GM19397 (cell line): ENCODE measurements at regions not wholly inside any gene's neighbourhood (a gene's known extent, or its start where the extent isn't known, plus 50 kb on each side); places are given as distances from the start of the nearest gene placed in this dataset.

Experiments used
- ATAC-seq: cut with Tn5 transposase; IDR thresholded peaks from one replicate; pipeline ENCODE4 v1.9.1; 2021; ENCODE audit warnings: mild to moderate bottlenecking, moderate library complexity; ENCODE audit not compliant: unreplicated experiment

DNA sequence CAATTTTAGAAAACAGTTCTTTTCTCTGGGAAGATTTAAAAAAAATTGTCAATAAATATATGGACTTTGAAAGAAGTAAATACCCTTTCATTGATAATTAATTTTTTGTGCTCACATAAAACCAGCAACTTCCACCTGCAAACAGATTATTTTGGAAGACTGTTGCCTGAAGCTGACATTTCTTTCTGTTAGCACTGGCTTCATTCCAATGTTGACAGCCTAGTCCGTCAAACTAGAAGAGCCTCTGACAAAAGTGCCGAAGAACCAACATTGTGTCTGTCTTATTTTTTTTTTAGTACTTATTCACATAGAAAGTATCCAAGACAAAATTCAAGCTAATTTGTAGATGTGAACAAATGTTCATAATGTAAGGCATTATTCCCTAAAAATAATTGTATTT lies 108.6 kb upstream of the TMEM161B start:
- no peak for ATAC-seq

DNA sequence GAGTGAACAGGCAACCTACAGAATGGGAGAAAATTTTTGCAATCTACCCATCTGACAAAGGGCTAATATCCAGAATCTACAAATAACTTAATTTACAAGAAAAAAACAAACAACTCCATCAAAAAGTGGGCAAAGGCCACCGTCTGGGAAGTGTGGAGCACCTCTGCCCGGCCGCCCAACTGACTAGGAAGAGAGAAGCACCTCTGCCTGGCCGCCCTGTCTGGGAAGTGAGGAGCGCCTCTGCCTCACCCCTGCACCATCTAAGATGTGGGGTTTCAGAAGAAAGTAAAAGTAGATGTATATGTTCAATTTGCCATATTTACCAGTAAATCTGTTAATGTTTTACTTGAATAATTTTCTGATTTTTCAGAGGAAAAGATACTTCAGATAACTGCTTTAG lies 108.1 kb upstream of the TMEM161B start:
- ATAC-seq, result no peak

DNA sequence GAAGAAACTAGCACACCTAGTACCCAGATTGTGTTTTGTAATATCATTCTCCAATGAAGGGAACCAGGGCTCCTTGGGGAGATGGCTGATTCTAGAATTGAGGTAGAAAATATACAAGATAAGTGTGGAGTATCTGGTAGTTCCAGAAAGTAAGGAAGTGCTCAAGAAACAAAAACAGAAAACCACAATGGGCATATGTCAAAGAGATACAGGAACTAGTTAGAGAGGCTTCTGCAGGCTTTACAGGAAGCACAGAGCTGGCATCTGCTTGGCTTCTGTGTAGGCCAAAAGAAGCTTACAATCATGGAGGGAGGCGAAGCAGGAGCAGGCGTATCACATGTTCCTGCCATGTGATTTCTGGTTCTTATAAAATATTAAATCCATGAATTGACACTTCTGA lies 105.7 kb upstream of the TMEM161B start:
- no peak for ATAC-seq

DNA sequence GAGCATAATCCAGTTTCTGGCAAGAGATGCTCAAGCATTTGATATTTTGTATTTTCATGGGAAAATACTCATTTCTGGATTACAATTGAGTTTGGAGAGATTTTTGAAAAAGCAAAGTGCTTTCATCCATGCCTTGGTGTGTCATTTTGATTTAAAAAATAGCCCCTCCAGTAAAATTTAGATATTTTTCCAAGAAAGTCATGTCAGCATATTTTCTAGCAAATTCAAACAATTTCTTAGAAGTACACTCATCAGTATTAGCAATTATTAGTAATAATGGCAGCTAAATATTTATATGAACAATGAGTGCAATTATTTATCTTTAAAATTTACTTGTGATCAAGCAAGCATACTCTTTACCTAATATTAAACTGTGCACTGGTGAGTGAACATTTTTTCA lies 102.2 kb upstream of the TMEM161B start:
- no peak for ATAC-seq

DNA sequence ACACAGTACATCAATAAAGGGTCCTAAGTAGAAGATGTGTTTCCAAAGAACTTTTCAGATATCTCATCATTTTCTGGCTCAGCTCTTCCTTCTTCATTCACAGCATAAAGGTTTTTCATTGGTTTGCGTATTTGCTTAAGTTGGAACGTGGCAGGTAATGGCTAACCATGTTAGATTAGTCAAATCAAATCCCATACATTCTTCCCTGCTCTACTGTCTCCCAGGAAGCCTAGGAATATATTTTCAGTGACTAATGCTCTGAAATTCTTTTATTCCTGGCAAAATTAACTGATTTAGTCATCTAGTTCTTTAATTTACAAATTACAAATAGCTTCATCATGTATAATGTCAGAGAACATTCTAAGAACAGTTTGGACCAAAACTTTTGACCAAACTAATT lies 99.6 kb upstream of the TMEM161B start:
- ATAC-seq, result no peak

DNA sequence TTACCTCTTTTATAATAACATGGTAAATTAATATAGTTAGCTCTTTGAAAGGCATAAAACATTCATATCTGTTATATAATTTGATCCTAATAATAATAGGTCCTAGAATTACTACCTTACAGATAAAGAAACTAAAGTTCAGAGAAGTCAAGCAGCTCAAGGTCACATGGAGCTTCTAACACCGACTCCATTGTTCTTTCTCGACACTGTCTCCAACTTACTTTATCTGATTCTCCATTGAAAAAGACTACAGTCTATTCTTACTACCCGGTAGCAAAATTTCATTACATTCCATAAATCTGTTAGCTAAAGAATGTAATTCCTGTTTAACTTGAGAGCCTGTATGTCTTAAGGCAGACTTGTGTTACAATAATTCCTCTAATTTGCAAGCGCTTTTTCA lies 96.3 kb upstream of the TMEM161B start:
- ATAC-seq, result no peak

DNA sequence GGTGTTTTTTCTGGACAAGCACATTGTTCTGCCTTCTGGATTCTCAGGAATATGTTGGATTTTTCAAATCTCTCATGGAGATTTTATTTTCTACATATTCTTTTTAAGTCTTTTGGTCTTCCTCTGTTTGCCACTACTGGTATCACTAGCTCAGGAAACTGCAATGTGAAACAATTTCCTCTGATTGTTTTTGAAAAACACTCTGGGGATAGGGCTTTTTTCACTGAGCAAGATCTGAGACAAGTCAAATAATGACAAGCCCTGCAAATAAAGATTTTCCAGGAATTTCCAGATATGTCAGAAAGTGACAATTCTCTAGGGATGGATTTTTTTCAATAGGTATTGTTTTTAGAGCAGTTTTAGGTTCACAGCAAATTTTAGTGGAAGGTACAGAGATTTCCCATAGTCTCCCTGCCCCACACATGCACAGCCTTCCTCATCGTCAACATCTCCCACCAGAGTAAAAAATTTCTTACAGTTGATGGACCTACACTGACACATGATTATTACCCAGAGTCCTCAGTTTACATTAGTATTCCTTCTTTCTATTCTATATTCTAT lies 86.9 kb upstream of the TMEM161B start:
- ATAC-seq, result no peak

DNA sequence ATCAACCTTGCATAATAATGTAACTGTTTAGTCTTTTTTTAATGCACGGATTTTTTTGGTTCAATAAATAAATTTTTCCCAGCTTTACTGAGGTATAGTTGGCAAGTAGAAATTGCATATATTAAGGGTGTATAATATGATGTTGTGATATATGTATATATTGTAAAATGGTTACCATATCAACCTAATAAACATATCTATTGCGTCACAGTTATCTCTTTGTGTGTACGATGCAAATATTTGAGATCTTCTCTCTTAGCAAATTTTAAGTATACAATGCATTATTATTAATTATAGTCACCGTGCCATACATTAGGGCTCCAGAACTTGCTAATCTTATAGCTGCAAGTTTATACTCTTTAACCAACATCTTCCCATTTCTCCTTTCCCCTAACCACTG lies 57.2 kb upstream of the TMEM161B start:
- no peak for ATAC-seq

DNA sequence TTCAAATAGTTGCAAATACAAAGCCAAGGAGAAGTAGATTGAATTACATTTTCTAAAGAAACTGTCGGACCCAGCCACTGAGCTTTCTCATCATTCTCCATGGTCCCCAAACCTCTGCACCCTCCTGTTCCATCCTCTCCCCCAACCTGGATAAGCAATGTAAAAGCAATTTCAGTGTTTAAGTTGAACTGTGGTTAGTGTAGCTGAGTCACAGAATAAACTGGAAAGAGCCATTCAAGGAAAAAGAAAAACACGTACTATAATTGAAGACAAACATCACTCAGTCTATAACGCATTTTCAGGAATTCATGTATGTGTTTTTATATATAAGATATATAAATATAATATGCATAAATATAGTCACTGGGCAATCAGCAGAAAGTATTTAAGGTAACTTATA lies 54.1 kb upstream of the TMEM161B start:
- no peak for ATAC-seq
